H7 (cell line): ENCODE measurements at regions not wholly inside any gene's neighbourhood (a gene's known extent, or its start where the extent isn't known, plus 50 kb on each side); places are given as distances from the start of the nearest gene placed in this dataset.
"Not testable (repeated sequence)": the region's sequence is repeated elsewhere in the genome, so short reads cannot be mapped to it uniquely, and the experiment has no call there.

Source experiments
- DNase-seq: peaks from one replicate; pipeline ENCODE4 v3.0.0; 2012
- H3K27me3 ChIP-seq: 2 replicates; pipeline ENCODE4 v1.6.0; 2011; ENCODE audit warnings: mild to moderate bottlenecking, low read length; ENCODE audit not compliant: control insufficient read depth, insufficient read depth
- H3K36me3 ChIP-seq: replicated peaks from 2 replicates; pipeline ENCODE4 v1.5.1; 2011; ENCODE audit warnings: low read length; ENCODE audit not compliant: control insufficient read depth, insufficient read depth
- H3K4me3 ChIP-seq: 2 replicates; pipeline ENCODE4 v1.5.1; 2011; ENCODE audit warnings: low read depth, mild to moderate bottlenecking, control low read depth, low read length, moderate library complexity; ENCODE audit not compliant: insufficient read depth

DNA sequence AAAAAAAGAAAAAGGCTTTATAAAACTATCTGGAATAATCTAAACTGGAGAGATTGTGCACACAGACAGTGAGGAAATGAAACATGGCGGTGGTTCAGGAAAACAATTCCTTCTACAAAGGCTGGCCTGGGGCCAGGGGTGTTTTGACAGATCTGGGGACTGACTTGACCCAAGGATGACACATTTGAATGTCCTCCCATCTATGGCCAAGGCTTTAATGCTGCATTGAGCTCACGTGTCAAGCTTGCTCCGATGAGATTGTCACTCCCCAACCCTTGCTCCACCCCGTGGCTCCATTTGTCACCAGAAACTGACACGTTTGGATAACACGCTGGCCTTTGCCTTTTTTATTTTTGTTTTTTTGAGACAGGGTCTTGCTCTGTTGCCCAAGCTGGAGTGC, 156.1 kb downstream of the ZFP64 start:
- no peaks in the 10 kb centered on the region for H3K27me3 ChIP-seq
- no peak for DNase-seq
- no peaks in the 10 kb centered on the region for H3K36me3 ChIP-seq

DNA sequence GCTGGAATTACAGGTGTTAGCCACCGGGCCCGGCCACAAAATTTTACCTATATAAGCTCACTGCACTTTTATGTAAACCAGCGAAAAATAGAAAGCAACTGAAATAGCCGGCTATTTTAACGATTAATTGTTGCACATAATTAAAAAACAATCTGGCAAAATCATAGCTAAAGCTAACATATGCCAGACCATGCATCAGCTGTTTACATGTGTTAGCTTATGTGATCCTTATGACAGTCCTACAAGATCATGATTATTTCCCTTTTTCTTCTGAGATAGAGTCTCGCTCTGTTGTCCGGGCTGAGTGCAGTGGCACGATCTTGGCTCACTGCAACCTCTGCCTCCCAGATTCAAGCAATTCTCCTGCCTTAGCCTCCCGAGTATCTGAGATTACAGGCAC, 157.0 kb downstream of the ZFP64 start:
- no peak overlapping the region for H3K4me3 ChIP-seq
- no peaks in the 10 kb centered on the region for H3K36me3 ChIP-seq
- no peaks in the 10 kb centered on the region for H3K27me3 ChIP-seq
- DNase-seq, result no peak

More for the DNA sequence above, 156.1 kb downstream of the ZFP64 start:
- no peak overlapping the region for H3K4me3 ChIP-seq

DNA sequence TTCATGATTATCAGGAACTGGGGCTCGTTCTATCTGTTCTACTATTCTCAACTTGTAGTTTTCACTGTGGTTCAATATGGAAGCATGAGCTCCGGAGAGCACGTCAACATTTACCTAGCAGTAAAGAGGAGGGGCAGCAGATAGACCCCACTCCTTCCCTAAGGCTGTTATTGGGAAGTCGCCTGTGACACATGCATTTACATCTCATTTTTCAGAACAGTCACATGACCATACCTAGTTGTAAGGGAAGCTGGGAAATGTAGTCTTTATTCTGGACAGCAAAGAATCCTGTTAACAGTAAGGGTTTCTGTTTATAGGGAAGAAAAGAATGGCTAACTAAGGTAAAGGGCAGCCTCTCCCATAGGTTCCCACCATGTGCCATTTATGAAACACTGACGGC, 158.3 kb downstream of the ZFP64 start:
- DNase-seq, result no peak
- H3K27me3 ChIP-seq, result no peaks in the 10 kb centered on the region
- no peaks in the 10 kb centered on the region for H3K36me3 ChIP-seq
- no peak overlapping the region for H3K4me3 ChIP-seq

DNA sequence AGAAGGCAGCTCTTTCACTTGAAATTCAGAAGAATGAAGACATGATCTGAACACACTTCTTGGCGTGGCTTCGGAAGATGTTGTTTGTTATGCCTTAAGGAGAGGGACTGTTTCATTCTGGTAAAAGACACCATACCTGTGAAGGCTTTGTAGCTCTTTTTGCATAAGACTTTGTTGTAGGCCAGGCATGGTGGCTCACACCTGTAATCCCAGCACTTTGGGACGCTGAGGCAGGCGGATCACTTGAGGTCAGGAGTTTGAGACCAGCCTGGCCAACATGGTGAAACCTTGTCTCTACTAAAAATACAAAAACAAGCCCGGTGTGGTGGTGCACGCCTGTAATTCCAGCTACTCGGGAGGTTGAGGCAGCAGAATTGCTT, 159.3 kb downstream of the ZFP64 start:
- not testable (repeated sequence) for H3K4me3 ChIP-seq, H3K36me3 ChIP-seq, DNase-seq, H3K27me3 ChIP-seq

DNA sequence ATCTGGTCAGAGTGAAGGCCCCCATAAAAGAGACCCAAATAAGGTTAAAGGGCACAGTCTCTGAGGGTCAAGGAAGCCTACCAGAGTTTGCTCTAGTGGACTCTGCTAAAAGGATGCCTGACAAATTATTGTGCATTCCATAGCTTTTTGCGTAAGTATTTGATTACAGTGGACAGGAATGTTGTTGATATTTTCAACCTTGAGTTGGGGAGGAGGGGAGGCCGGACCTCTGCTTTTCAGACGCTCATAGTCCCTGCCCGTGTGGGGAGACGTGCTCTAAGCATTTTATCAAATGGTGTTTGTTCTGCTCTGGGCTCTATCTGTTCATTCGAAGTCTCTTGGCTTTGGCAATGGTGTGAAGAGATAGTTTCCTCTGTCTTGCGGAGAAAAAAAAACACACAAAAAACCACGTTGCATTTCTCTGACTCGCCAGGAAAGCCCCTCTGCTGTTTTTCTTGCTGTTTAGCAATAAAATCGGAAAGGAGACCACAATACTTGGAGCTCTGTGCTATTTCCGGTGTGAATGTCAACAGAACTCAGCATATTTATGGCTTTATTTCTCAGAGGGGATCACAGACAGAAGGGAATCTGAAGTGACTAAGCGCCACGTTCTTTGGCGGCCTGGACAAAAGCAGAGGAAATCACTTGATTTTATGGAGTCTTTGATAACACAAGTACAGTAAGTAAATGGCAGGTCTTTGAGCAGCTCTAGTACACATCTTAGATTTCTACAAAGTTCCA, 159.8 kb downstream of the ZFP64 start:
- Histone ChIP-seq H3K36me3 (no peaks in the 10 kb centered on the region), H3K4me3 (no peak overlapping the region), H3K27me3 (no peaks in the 10 kb centered on the region)
- no peak for DNase-seq

DNA sequence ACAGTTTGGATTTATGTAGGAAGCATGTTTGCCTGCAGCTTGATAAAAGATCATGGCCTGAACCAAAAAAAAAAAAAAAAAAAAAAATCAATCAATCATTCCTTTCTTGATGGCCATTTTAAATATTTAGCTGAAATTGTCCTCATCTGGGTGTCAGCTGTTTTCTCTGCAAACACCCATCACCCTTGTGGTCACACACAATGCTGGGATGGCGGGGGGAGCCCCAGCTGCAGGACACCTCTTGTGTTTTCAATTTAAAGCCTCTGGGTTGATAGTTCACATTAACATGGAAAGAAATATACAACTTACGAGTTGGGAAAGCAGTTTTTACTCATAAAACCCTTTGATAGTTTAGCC, 160.4 kb downstream of the ZFP64 start:
- no peaks in the 10 kb centered on the region for H3K36me3 ChIP-seq
- no peak overlapping the region for H3K4me3 ChIP-seq
- no peaks in the 10 kb centered on the region for H3K27me3 ChIP-seq
- DNase-seq, result no peak

DNA sequence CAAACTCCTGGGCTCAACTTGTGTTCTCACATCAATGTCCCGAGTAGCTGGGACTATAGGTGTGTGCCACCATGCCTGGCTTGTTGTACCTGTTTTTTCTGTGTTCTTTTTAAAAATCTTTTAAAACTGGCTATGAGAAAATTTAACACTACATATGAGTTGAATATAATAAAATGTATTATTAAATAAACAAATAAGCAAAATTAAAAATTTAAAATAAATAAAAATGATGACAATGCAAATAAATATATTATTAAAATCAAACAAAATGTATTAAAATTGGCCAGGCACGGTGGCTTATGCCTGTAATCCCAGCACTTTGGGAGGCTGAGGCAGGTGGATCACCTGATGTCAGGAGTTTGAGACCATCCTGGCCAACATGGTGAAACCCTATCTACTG, 162.4 kb downstream of the ZFP64 start:
- not testable (repeated sequence) for H3K36me3 ChIP-seq, DNase-seq, H3K4me3 ChIP-seq, H3K27me3 ChIP-seq

DNA sequence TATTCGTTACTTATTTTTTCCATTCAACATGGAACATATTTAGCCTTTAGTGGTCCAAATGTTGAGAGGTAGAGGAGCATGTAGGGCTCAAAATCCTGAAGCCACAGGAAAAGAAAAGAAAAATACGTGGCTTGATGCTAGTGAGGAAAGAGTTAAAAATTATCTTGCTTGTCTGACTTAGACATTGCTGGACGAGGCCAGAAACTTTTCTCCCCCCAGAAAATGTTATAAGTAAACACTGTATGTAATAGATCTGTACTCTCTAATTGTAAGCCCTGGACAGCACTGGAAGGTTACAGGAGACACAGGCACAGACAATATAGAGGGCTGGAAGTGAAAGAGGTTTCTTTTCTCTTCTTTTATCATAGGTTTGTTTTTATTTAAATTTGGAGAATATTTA, 165.6 kb downstream of the ZFP64 start:
- Histone ChIP-seq H3K36me3 (no peaks in the 10 kb centered on the region), H3K4me3 (no peak overlapping the region), H3K27me3 (no peaks in the 10 kb centered on the region)
- no peak for DNase-seq

DNA sequence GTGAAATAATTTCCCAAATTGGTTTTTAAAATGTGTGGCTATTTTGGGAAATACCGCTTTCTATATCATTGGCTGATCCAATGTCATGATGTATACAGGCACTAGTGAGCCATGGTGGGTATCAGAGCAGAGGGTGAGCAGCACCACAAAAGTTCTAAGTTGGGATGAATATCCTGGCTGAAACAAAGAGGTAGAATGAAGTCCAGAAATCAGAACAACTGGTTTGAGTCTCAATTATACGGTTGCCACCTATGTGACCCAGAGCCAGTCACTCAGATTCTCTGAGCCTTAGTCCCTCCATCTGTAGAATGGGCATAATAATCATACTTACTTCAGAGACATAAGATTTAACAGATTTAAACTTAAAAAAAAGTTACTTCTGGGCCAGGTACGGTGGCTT, 172.3 kb downstream of the ZFP64 start:
- no peaks in the 10 kb centered on the region for H3K27me3 ChIP-seq
- H3K36me3 ChIP-seq, result no peaks in the 10 kb centered on the region
- H3K4me3 ChIP-seq, result no peak overlapping the region
- no peak for DNase-seq

DNA sequence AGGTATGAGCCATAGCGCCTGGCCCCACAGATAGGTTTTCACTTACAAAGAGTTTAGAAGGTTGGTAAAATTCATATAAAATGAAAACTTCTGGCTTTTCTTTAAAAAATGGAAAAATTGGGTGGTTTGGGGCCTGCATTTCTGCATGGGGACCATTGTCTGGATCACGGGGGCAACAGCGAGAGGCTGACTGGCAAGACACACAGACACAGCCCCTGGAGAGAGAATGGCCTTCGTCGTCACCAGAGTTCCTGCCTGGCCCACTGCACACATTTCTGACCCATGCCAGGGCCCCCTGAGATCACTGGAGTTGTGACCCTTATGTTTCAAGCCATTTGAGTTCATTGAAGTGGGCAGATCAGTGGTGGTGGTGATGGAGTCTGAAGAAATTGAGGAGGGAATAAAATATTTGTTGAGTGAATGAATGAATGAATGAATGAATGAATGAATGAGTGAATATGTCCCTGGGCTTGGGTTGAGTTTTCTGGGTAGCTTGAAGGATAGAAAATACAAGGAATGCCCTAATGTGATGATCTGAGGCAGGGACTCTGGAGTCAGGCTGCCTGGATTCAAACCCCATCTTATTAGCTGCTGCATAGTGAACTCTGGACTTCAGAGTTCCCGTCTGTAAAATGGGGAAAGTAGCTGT, 173.8 kb downstream of the ZFP64 start:
- Histone ChIP-seq H3K27me3 (no peaks in the 10 kb centered on the region), H3K36me3 (no peaks in the 10 kb centered on the region), H3K4me3 (no peak overlapping the region)
- no peak for DNase-seq

DNA sequence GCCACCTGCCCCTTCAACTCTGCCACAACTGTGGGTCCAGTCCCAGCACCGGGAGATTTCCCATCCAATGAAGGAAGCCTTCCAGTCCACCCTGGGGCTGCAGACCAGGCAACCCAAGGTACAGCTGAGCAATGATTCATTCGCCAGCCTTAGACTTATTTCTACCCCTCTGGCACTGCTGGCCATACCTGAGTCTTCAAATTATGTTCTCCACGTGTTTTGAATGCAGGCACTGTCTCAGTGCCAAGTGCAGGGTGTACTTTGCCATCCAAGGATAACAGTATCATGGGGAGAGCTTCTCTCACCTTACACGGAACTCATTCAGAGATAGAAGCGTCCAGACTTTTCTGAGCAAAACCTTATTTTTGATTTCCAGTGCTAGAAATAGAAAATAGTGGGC, 175.6 kb downstream of the ZFP64 start:
- H3K36me3 ChIP-seq, result no peaks in the 10 kb centered on the region

DNA sequence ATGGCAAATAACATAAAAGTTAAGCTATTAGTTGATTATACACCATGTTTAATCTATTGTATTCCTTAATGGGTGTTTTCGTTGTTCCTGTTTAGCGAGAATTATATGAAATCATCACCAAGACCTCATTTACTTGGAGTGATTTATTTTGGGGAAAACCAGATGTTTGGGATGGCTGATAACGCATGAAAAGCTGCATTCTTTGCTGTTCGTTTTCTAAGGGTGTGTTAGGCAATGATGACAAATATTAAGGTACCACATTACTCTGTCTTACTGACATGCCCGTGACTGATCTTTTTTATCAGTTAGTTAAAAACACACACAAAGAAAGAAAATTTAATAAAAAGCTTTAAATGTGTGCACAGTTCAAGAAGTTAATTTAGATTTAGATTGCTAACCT, 176.4 kb downstream of the ZFP64 start:
- H3K36me3 ChIP-seq, result no peaks in the 10 kb centered on the region
- H3K4me3 ChIP-seq, result no peak overlapping the region
- H3K27me3 ChIP-seq, result no peaks in the 10 kb centered on the region
- no peak for DNase-seq

More for the DNA sequence above, 175.6 kb downstream of the ZFP64 start:
- Histone ChIP-seq H3K4me3 (no peak overlapping the region), H3K27me3 (no peaks in the 10 kb centered on the region)
- no peak for DNase-seq

DNA sequence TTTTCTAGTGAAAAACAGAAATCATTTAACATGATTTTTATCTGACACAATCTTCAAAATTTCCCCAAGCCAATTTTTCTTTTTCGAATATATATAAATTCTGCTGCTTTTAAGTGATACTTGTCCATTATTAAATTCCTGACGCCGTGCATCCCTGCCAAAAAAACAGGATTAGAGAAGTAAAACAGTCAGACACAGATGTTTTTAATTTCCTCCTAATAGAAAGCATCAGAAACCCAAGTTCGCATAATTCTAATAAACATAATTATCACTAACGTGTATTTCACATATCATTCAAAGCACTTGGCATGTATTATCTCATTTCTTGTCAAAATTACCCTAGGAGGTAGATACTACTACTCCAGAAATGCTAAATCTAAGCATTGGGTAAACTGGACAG, 179.5 kb downstream of the ZFP64 start:
- no peak for DNase-seq
- H3K27me3 ChIP-seq, result no peaks in the 10 kb centered on the region
- no peak overlapping the region for H3K4me3 ChIP-seq
- H3K36me3 ChIP-seq, result no peaks in the 10 kb centered on the region

DNA sequence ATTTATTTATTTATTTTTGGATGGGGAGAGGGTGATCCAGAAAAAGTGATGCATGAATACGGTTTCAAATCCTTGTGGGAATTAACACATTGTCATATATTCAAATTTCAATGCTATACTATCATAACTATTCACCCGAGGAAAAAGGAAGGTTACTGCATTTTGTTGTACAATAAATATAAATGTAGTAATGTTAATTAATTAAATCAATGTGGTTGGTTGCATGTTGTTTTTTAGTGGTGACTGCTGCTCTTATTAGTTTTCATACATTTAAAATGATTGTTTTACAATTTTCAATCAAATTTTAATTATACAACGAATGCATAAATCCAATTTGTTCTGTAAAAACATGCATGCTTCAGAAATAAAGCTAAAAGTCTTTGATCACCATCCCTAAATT, 180.5 kb downstream of the ZFP64 start:
- no peak overlapping the region for H3K4me3 ChIP-seq
- no peaks in the 10 kb centered on the region for H3K36me3 ChIP-seq

DNA sequence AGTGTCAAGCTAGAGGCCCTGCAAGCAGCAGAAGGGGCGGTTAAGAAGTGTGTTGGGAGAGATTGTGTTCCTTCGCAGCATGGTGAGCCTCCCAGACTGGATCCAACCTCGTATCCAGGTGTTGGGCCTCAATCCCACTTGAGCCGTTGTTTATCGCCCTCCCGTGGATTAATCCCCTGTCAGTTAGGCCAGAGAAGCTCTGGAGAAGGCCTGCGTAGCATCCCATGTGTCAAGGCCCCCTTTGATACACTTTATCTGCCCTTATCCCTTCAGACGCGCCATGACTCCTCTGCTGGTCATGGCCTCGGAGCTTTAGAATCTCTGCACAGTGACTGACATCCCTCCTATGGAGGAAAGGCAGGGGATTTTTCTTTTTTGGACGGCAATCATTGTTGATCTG, 181.0 kb downstream of the ZFP64 start:
- Histone ChIP-seq H3K4me3 (no peak overlapping the region), H3K36me3 (no peaks in the 10 kb centered on the region), H3K27me3 (no peaks in the 10 kb centered on the region)
- peak; percentile 63 for DNase-seq

More for the DNA sequence above, 180.5 kb downstream of the ZFP64 start:
- H3K27me3 ChIP-seq, result no peaks in the 10 kb centered on the region
- DNase-seq, result no peak
